Kidney (tissue), 13 donors: ENCODE measurements at regions not wholly inside any gene's neighbourhood (a gene's known extent, or its start where the extent isn't known, plus 50 kb on each side); places are given as distances from the start of the nearest gene placed in this dataset.

ENCODE experiments used
- DNase-seq, 5 donors: peaks; one replicate each; pipeline ENCODE4 v3.0.0-alpha.2; 2013 to 2020
- FAIRE-seq: peaks from 2 replicates; lab custom pipeline; 2012; peaks lifted over from hg19 to GRCh38; lab: Jason Lieb, UNC
- H3K27ac ChIP-seq, 2 donors: one replicate each; pipeline ENCODE4 v1.7.0; 2013; ENCODE audit warnings: low read depth in 2 of 2, low read length in 2 of 2, inconsistent platforms in 1 of 2
- H3K27me3 ChIP-seq: one replicate; pipeline ENCODE4 v1.7.1; 2013; ENCODE audit warnings: low read length, inconsistent platforms; ENCODE audit not compliant: control insufficient read depth, insufficient read depth
- H3K36me3 ChIP-seq, 3 donors: one replicate each; pipeline versions ENCODE4 v1.7.0 to v1.7.1; 2013; ENCODE audit warnings: low read length in 3 of 3, control low read depth in 1 of 3, inconsistent platforms in 1 of 3; ENCODE audit not compliant: insufficient read depth in 3 of 3, control insufficient read depth in 2 of 3
- H3K4me1 ChIP-seq, 3 donors: one replicate each; pipeline versions ENCODE4 v1.7.0 to v1.7.1; 2013; ENCODE audit warnings: low read length in 3 of 3, inconsistent platforms in 1 of 3, low read depth in 1 of 3; ENCODE audit not compliant: control insufficient read depth in 2 of 3, insufficient read depth in 2 of 3
- H3K4me3 ChIP-seq, 3 donors: one replicate each; pipeline versions ENCODE4 v1.7.0 to v1.8.1; 2013; ENCODE audit warnings: low read length in 3 of 3, control low read depth in 1 of 3, inconsistent platforms in 1 of 3
- H3K9ac ChIP-seq, 3 donors: one replicate each; pipeline versions ENCODE4 v1.7.0 to v1.7.1; 2013; ENCODE audit warnings: low read length in 3 of 3, control low read depth in 1 of 3, inconsistent platforms in 1 of 3
- H3K9me3 ChIP-seq, 3 donors: one replicate each; pipeline versions ENCODE4 v1.7.0 to v1.7.1; 2013; ENCODE audit warnings: low read length in 3 of 3, control low read depth in 1 of 3, inconsistent platforms in 1 of 3; ENCODE audit not compliant: control insufficient read depth in 2 of 3, insufficient read depth in 1 of 3
- intact Hi-C: fragments of 100-400 bp; cut with DNase I; formaldehyde crosslinking; loops from one replicate; pipeline ENCODE4 v1.11.1; 2022
- TF ChIP-seq, protein P1 (sequence below): IDR thresholded peaks from 3 replicates; pipeline ENCODE4 v1.5.1; 2012; ENCODE audit warnings: mild to moderate bottlenecking, moderate library complexity, borderline replicate concordance; ENCODE audit not compliant: insufficient read depth; ENCODE audit errors: extremely low read depth
- donor health status: control.
- donor health status: control.
- donor health status: control.
- donor health status: control.
- donor health status: control.
- donor health status: DM: yes; HTN: yes; CAD: no.
- donor health status: Normal renal cell carcinoma (clear cell type).

DNA sequence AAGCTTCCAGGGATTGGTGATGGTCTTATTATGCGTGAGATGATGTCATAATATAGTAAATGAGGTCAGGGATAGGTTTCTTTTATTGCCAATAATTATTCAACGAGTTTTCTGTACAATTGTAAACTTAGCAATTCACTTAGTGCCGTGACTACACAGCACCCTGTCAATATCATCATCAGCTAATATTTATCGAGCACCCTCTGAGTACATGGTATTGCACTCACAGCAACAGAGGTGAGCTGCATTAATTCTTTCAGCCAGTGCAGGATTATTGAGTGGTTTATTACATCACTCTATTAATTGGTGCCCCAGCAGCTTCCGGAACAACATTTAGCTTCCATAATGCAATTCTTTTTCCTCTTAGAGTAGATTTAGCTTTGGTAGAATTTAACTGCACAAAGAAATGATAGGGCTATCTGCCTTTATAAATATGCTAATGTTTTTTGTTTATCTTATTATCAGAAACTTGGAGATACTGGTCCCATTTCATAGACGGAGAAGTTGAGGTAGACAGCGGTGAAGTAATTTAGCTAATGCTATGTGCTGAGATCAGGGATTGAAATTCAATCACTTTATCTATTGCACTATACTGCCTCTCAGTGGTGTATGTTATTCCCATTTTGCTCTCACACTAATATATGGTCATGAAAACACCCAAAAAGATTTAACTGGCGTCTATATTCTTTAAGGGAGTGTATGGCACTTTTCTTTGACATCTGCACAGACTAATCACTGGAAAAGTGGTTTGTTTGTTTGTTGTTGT lies 726.1 kb upstream of the WWC1 start:
- no peaks in the 10 kb centered on the region for H3K4me1 ChIP-seq
- no peak overlapping the region for H3K27ac ChIP-seq
- no peak overlapping the region for H3K4me3 ChIP-seq
- TF ChIP-seq, protein P1, sequence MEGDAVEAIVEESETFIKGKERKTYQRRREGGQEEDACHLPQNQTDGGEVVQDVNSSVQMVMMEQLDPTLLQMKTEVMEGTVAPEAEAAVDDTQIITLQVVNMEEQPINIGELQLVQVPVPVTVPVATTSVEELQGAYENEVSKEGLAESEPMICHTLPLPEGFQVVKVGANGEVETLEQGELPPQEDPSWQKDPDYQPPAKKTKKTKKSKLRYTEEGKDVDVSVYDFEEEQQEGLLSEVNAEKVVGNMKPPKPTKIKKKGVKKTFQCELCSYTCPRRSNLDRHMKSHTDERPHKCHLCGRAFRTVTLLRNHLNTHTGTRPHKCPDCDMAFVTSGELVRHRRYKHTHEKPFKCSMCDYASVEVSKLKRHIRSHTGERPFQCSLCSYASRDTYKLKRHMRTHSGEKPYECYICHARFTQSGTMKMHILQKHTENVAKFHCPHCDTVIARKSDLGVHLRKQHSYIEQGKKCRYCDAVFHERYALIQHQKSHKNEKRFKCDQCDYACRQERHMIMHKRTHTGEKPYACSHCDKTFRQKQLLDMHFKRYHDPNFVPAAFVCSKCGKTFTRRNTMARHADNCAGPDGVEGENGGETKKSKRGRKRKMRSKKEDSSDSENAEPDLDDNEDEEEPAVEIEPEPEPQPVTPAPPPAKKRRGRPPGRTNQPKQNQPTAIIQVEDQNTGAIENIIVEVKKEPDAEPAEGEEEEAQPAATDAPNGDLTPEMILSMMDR = no peak
- intact Hi-C loops = no loop called here
- no peaks in the 10 kb centered on the region for H3K27me3 ChIP-seq
- DNase-seq = peak in 1 of 5 donors; percentile 13
- no peaks in the 10 kb centered on the region for H3K36me3 ChIP-seq
- no peak for FAIRE-seq
- no peak overlapping the region for H3K9ac ChIP-seq
- H3K9me3 ChIP-seq = no peaks in the 10 kb centered on the region

DNA sequence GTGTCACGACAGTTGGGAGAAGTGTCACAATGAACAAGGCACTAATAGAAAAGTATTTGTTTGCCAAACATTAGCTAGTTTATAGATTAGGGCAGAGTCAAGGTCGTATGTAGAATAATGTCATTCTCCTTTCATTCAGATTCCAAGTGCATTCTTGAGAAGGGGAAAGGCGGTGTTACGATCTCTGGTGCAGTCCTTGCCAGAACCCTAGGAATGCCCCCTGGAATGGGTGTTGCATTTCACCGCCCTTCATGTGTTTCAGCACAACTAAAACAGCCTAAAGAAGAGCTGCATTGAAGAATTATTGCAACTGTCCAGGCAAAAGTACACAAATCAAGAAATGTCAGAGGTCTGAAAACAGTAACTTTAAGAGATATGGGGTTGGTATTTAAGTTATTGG lies 721.0 kb upstream of the WWC1 start:
- FAIRE-seq = no peak
- intact Hi-C loops = no loop called here

DNA sequence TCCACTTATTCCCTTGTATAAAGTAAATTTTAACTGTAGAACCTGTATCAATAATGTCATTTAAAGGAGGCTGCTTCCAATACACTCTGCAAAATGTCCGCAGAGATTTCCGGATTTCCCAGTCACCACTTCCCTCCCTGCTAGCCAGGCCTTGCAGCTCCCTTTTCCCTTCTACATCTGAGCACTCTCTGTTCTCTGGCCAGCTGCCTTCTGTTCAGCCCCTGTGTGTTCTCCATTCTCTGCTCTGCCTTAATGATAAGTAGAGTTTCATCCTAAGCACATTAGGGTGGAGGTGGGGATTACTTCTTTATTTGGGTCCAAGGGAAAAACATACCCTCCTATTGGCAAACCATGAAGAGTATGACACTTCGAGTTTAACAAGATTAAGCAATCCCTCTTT lies 719.6 kb upstream of the WWC1 start:
- H3K36me3 ChIP-seq = no peaks in the 10 kb centered on the region
- intact Hi-C loops = no loop called here
- TF ChIP-seq, protein P1 = no peak
- FAIRE-seq (no peak), DNase-seq (no peak)
- no peaks in the 10 kb centered on the region for H3K9me3 ChIP-seq
- H3K27me3 ChIP-seq = peaks cover 11% of the 10 kb centered on the region
- no peak overlapping the region for H3K4me3 ChIP-seq
- H3K4me1 ChIP-seq = peaks cover 0 to 3% (median 0%) of the 10 kb centered on the region in 3 donors
- H3K9ac ChIP-seq = no peak overlapping the region
- no peak overlapping the region for H3K27ac ChIP-seq

More for the DNA sequence above, 721.0 kb upstream of the WWC1 start:
- H3K9ac ChIP-seq = no peak overlapping the region
- no peak overlapping the region for H3K27ac ChIP-seq
- H3K4me1 ChIP-seq = peaks cover 0 to 3% (median 0%) of the 10 kb centered on the region in 3 donors
- no peak overlapping the region for H3K4me3 ChIP-seq
- TF ChIP-seq, protein P1 = no peak
- DNase-seq = no peak
- H3K9me3 ChIP-seq = no peaks in the 10 kb centered on the region
- no peaks in the 10 kb centered on the region for H3K36me3 ChIP-seq
- H3K27me3 ChIP-seq = peaks cover 9% of the 10 kb centered on the region
